BE2C (cell line): ENCODE measurements at regions not wholly inside any gene's neighbourhood (a gene's known extent, or its start where the extent isn't known, plus 50 kb on each side); places are given as distances from the start of the nearest gene placed in this dataset.

Experiments
- DNase-seq: peaks from one replicate; pipeline ENCODE4 v3.0.0-alpha.2; 2020
- H3K27me3 ChIP-seq: fragments of 250-450 bp; sonication (Bioruptor Pico); 2 replicates; pipeline ENCODE4 v1.5.1; 2020; ENCODE audit warnings: mild to moderate bottlenecking
- H3K36me3 ChIP-seq: fragments of 250-450 bp; sonication (Bioruptor Pico); 2 replicates; pipeline ENCODE4 v1.5.1; 2020; ENCODE audit warnings: mild to moderate bottlenecking
- H3K4me1 ChIP-seq: fragments of 250-450 bp; sonication (Bioruptor Pico); 2 replicates; pipeline ENCODE4 v1.5.1; 2020
- H3K4me3 ChIP-seq: 2 replicates; pipeline ENCODE4 v1.5.1; 2011; ENCODE audit warnings: low read depth, low read length
- H3K9me3 ChIP-seq: fragments of 250-450 bp; sonication (Bioruptor Pico); 2 replicates; pipeline ENCODE4 v1.5.1; 2020
- CTCF ChIP-seq: IDR thresholded peaks from 2 replicates; pipeline ENCODE4 v1.5.1; 2012; ENCODE audit warnings: mild to moderate bottlenecking, low read depth, low read length

- H3K36me3 ChIP-seq, result no peaks in the 10 kb centered on the region
- no peak overlapping the region for H3K4me3 ChIP-seq
- no peak for DNase-seq
- no peak for TF ChIP-seq CTCF
- no peaks in the 10 kb centered on the region for H3K4me1 ChIP-seq
- no peaks in the 10 kb centered on the region for H3K9me3 ChIP-seq
- no peaks in the 10 kb centered on the region for H3K27me3 ChIP-seq
These were observed 619.3 kb downstream of the SNAPC1 start for GRCh38 chr14:62381311-62382070.

- TF ChIP-seq CTCF, result no peak
- DNase-seq, result no peak
These were observed 636.1 kb downstream of the KCNH5 start for GRCh38 chr14:62409169-62409568.

GRCh38 chr14:62409626-62410300 is 635.5 kb downstream of the KCNH5 start:
- no peak overlapping the region for H3K4me3 ChIP-seq

More at GRCh38 chr14:62409169-62409568, 636.1 kb downstream of the KCNH5 start:
- H3K9me3 ChIP-seq, result no peaks in the 10 kb centered on the region
- no peaks in the 10 kb centered on the region for H3K4me1 ChIP-seq
- no peaks in the 10 kb centered on the region for H3K27me3 ChIP-seq
- H3K36me3 ChIP-seq, result no peaks in the 10 kb centered on the region
- no peak overlapping the region for H3K4me3 ChIP-seq

GRCh38 chr14:62420847-62421246 is 624.4 kb downstream of the KCNH5 start:
- no peak for DNase-seq
- H3K36me3 ChIP-seq, result no peaks in the 10 kb centered on the region
- H3K9me3 ChIP-seq, result no peaks in the 10 kb centered on the region
- H3K4me1 ChIP-seq, result no peaks in the 10 kb centered on the region
- H3K27me3 ChIP-seq, result no peaks in the 10 kb centered on the region
- TF ChIP-seq CTCF, result no peak
- H3K4me3 ChIP-seq, result no peak overlapping the region

More at GRCh38 chr14:62409626-62410300, 635.5 kb downstream of the KCNH5 start:
- DNase-seq, result no peak
- no peaks in the 10 kb centered on the region for H3K9me3 ChIP-seq
- no peaks in the 10 kb centered on the region for H3K27me3 ChIP-seq
- no peaks in the 10 kb centered on the region for H3K4me1 ChIP-seq
- no peak for TF ChIP-seq CTCF
- H3K36me3 ChIP-seq, result no peaks in the 10 kb centered on the region

- Histone ChIP-seq H3K27me3 (no peaks in the 10 kb centered on the region), H3K36me3 (no peaks in the 10 kb centered on the region), H3K9me3 (no peaks in the 10 kb centered on the region), H3K4me1 (no peaks in the 10 kb centered on the region), H3K4me3 (no peak overlapping the region)
- no peak for TF ChIP-seq CTCF
- DNase-seq, result no peak
These were observed 616.6 kb downstream of the KCNH5 start for GRCh38 chr14:62428429-62429203.
